ENCODE measurements at regions not wholly inside any gene's neighbourhood (a gene's known extent, or its start where the extent isn't known, plus 50 kb on each side); places are given as distances from the start of the nearest gene placed in this dataset.
A peak's percentile ranks its signal among the peaks of the same experiment; 100 is the strongest.

GRCh38 chr6:112443179-112444065, 96.3 kb downstream of the RFPL4B start:
- TF ChIP-seq CTCF (IDR thresholded peaks at IDR 0.05) (peak; percentile 20; the same call in 1 of the 2 replicates), SIN3A (IDR thresholded peaks at IDR 0.05; ENCODE audit: borderline replicate concordance, insufficient read depth, low read depth, low read length) (no peak), REST (IDR thresholded peaks at IDR 0.05; ENCODE audit: insufficient read depth in 1 of 2, low read depth in 2 of 2, low read length in 1 of 2) (no peak), POLR2AphosphoS5 (IDR thresholded peaks at IDR 0.05; ENCODE audit: low read depth, low read length) (no peak)
